GM12878 (cell line): ENCODE measurements at regions not wholly inside any gene's neighbourhood (a gene's known extent, or its start where the extent isn't known, plus 50 kb on each side); places are given as distances from the start of the nearest gene placed in this dataset.
"Not testable (repeated sequence)": the region's sequence is repeated elsewhere in the genome, so short reads cannot be mapped to it uniquely, and the experiment has no call there.

Source experiments
- ATAC-seq: fragments of 200-7000 bp; cut with Tn5 transposase; 3 replicates; pipeline ENCODE4 v1.9.1; 2020; ENCODE audit warnings: mild to moderate bottlenecking, moderate library complexity
- BruUV-seq: library from RNA; stranded (reverse); fragments of 400-500 nt; replicated peaks from 2 replicates; lab custom pipeline; 2021; lab: Mats Ljungman, UMichigan
- CTCF ChIA-PET: fragments of 300-600 bp; sonication (Branson Sonifier 250); formaldehyde crosslinking; extraction: SDS; loops from one replicate; lab custom pipeline; 2021; ENCODE audit warnings: inconsistent platforms; lab: Yijun Ruan, JAX
- POLR2A ChIA-PET: fragments of 350-600 bp; formaldehyde crosslinking; extraction: SDS; loops from one replicate; lab custom pipeline; 2021; ENCODE audit warnings: inconsistent platforms; lab: Charles Lee
- RAD21 ChIA-PET: fragments of 300-600 bp; sonication (Branson Sonifier 250); formaldehyde crosslinking; loops from one replicate; lab custom pipeline; 2023; ENCODE audit warnings: antibody characterized with exemption; ENCODE audit not compliant: unreplicated experiment; lab: Charles Lee
- SMC1A ChIA-PET: fragments of 300-600 bp; sonication (Branson Sonifier 250); formaldehyde crosslinking; loops from one replicate; lab custom pipeline; 2023; ENCODE audit not compliant: unreplicated experiment, uncharacterized antibody; lab: Charles Lee
- DNase-seq: peaks from one replicate; pipeline ENCODE4 v3.0.0-alpha.2; 2011; ENCODE audit warnings: low read depth, low spot score
- FAIRE-seq: peaks from 3 replicates; lab custom pipeline; 2011; peaks lifted over from hg19 to GRCh38; lab: Jason Lieb, UNC
- H2AFZ ChIP-seq: 2 replicates; pipeline ENCODE4 v1.6.0; 2011; ENCODE audit warnings: low read depth, low read length, control low read depth; ENCODE audit not compliant: control insufficient read depth
- H3K27ac ChIP-seq: 2 replicates; pipeline ENCODE4 v1.5.1; 2011; ENCODE audit warnings: control low read depth; ENCODE audit not compliant: control insufficient read depth, insufficient read depth
- H3K27me3 ChIP-seq, 2 experiments: replicated peaks in 1 of 2; 2 replicates each; pipeline versions ENCODE4 v1.6.0 to v1.6.1; 2011; ENCODE audit warnings: low read length in 1 of 2; ENCODE audit not compliant: control insufficient read depth in 2 of 2, insufficient read depth in 2 of 2
- H3K36me3 ChIP-seq, 2 experiments: 2 replicates each; pipeline ENCODE4 v1.5.1; 2011; ENCODE audit warnings: low read length in 1 of 2; ENCODE audit not compliant: control insufficient read depth in 2 of 2, insufficient read depth in 2 of 2
- H3K4me1 ChIP-seq: 2 replicates; pipeline ENCODE4 v1.6.1; 2011; ENCODE audit warnings: mild to moderate bottlenecking, low read length, moderate library complexity, mixed read lengths; ENCODE audit not compliant: control insufficient read depth, insufficient read depth
- H3K4me2 ChIP-seq: 2 replicates; pipeline ENCODE4 v1.6.0; 2011; ENCODE audit warnings: control low read depth; ENCODE audit not compliant: control insufficient read depth, insufficient read depth
- H3K4me3 ChIP-seq: fragments of 200-600 bp; sonication (generic); 2 replicates; pipeline ENCODE4 v1.5.1; 2016
- H3K79me2 ChIP-seq: 2 replicates; pipeline ENCODE4 v1.6.0; 2011; ENCODE audit warnings: low read length; ENCODE audit not compliant: control insufficient read depth, insufficient read depth
- H3K9ac ChIP-seq: 2 replicates; pipeline ENCODE4 v1.8.0; 2011; ENCODE audit warnings: low read length, control low read depth, mixed read lengths; ENCODE audit not compliant: control insufficient read depth, insufficient read depth
- H3K9me3 ChIP-seq: replicated peaks from 3 replicates; pipeline ENCODE4 v1.5.1; 2011; ENCODE audit warnings: mild to moderate bottlenecking, low read length; ENCODE audit not compliant: control insufficient read depth, insufficient read depth
- H4K20me1 ChIP-seq: 2 replicates; pipeline ENCODE4 v1.6.0; 2011; ENCODE audit not compliant: control insufficient read depth, insufficient read depth
- BCL3 ChIP-seq: IDR thresholded peaks from 2 replicates; pipeline ENCODE4 v1.6.1; 2011; ENCODE audit warnings: borderline replicate concordance, low read depth, mild to moderate bottlenecking, moderate library complexity, low read length; ENCODE audit not compliant: insufficient read depth, poor library complexity, severe bottlenecking
- JUNB ChIP-seq: IDR thresholded peaks from 2 replicates; pipeline ENCODE4 v1.6.1; 2016; ENCODE audit warnings: antibody characterized with exemption, mild to moderate bottlenecking
- NR2C1 ChIP-seq: fragments of 450-650 bp; IDR thresholded peaks from 2 replicates; pipeline ENCODE4 v1.6.1; 2017; ENCODE audit warnings: antibody characterized with exemption, mild to moderate bottlenecking, moderate library complexity
- NR2C2 ChIP-seq: IDR thresholded peaks from 2 replicates; pipeline ENCODE4 v1.6.1; 2011; ENCODE audit warnings: borderline replicate concordance, low read depth; ENCODE audit not compliant: control insufficient read depth, insufficient read length
- ZBTB40 ChIP-seq: fragments of 450-650 bp; IDR thresholded peaks from 2 replicates; pipeline ENCODE4 v1.6.1; 2016; ENCODE audit warnings: mild to moderate bottlenecking, moderate library complexity, borderline replicate concordance
- WGBS: methylation state at CpG from one replicate; pipeline ENCODE4 v1.1.6; 2016; ENCODE audit warnings: low lambda C conversion rate; ENCODE audit not compliant: insufficient replicate concordance, insufficient coverage; ENCODE audit errors: missing lambda C conversion rate; 5-methylcytosine and 5-hydroxymethylcytosine counted together
- in situ Hi-C: fragments of 300-500 bp; cut with MboI; formaldehyde crosslinking; loops from 9 replicates; pipeline ENCODE4 v1.14.3; 2018; ENCODE audit warnings: mixed read lengths
- intact Hi-C: fragments of 100-400 bp; cut with micrococcal nuclease; formaldehyde crosslinking; loops from one replicate; pipeline ENCODE4 v1.14.2; 2022; ENCODE audit not compliant: unreplicated experiment

GRCh38 chr15:79572691-79573404 is 140.7 kb downstream of the MINAR1 start:
- no peak overlapping the region for H3K9ac ChIP-seq
- no peak overlapping the region for H3K4me3 ChIP-seq
- TF ChIP-seq BCL3 (no peak), NR2C1 (no peak), ZBTB40 (no peak), JUNB (no peak), NR2C2 (no peak)
- no peak overlapping the region for H3K27ac ChIP-seq
- H3K36me3 ChIP-seq, result no peaks in the 10 kb centered on the region
- H4K20me1 ChIP-seq, result no peaks in the 10 kb centered on the region
- no peak overlapping the region for H2AFZ ChIP-seq
- FAIRE-seq (no peak), DNase-seq (no peak), ATAC-seq (no peak)
- no peaks in the 10 kb centered on the region; a peak in 2 of 4 replicates for H3K27me3 ChIP-seq
- 29% methylated on average over 6 of the region's 6 CpGs for WGBS
- ChIA-PET POLR2A (interaction anchor here (0.5 kb wide), 1 partner anchor 9 kb away, joined by 7 read pairs; no protein-coding TSS in a partner anchor), RAD21 (no interaction called here), CTCF (interaction anchor here (1.3 to 1.4 kb wide), 2 partner anchors 191 to 388 kb away, joined by 3 to 4 read pairs; no protein-coding TSS in a partner anchor), SMC1A (no interaction called here)
- no TSS peak for BruUV-seq
- in situ Hi-C loops, result no loop called here
- H3K4me2 ChIP-seq, result no peak overlapping the region
- H3K4me1 ChIP-seq, result no peaks in the 10 kb centered on the region
- H3K9me3 ChIP-seq, result peaks cover 1% of the 10 kb centered on the region; the same call in 1 of the 3 replicates
- intact Hi-C loops, result no loop called here
- no peaks in the 10 kb centered on the region for H3K79me2 ChIP-seq

- SMC1A ChIA-PET, H3K9me3 ChIP-seq, H3K4me3 ChIP-seq, BruUV-seq, H2AFZ ChIP-seq, H3K36me3 ChIP-seq, POLR2A ChIA-PET, H3K4me2 ChIP-seq, FAIRE-seq, H3K4me1 ChIP-seq, H3K9ac ChIP-seq, H3K27me3 ChIP-seq, H4K20me1 ChIP-seq, H3K79me2 ChIP-seq, H3K27ac ChIP-seq, DNase-seq, in situ Hi-C loops, ATAC-seq, intact Hi-C loops: not testable (repeated sequence)
- WGBS, result 13% methylated on average over 2 of the region's 2 CpGs
- RAD21 ChIA-PET, result interaction anchor here (0.8 kb wide), 1 partner anchor 22 kb away, joined by 3 read pairs; no protein-coding TSS in a partner anchor
- CTCF ChIA-PET, result interaction anchor here (0.6 kb wide), 1 partner anchor 195 kb away, joined by 3 read pairs; no protein-coding TSS in a partner anchor
Observed at GRCh38 chr15:79574431-79575273, 142.5 kb downstream of the MINAR1 start.
